GM21576 (cell line): ENCODE measurements at regions not wholly inside any gene's neighbourhood (a gene's known extent, or its start where the extent isn't known, plus 50 kb on each side); places are given as distances from the start of the nearest gene placed in this dataset.

Experiments used
- ATAC-seq: cut with Tn5 transposase; IDR thresholded peaks from one replicate; pipeline ENCODE4 v1.9.1; 2021; ENCODE audit warnings: mild to moderate bottlenecking, moderate library complexity; ENCODE audit not compliant: unreplicated experiment

DNA sequence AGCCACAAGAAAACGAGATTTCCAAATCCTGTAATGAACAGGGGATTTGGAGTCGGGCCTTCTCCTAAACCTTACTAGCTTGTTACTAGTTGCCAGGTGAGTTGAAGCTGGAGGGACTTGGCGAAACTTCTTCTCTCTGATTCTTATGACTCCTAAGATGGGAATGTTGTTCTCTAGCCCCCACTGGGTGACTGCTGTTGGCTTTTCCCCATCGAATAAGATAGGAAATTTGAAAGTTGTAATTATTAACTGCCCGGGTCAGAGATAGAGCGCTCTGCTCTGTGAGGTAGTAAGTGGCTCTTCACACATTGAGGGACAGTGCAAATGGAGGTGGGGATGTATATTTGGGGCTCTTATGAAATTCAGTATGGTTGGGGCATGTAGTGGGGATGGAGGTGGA lies 111.2 kb upstream of the MBNL2 start:
- ATAC-seq: no peak

DNA sequence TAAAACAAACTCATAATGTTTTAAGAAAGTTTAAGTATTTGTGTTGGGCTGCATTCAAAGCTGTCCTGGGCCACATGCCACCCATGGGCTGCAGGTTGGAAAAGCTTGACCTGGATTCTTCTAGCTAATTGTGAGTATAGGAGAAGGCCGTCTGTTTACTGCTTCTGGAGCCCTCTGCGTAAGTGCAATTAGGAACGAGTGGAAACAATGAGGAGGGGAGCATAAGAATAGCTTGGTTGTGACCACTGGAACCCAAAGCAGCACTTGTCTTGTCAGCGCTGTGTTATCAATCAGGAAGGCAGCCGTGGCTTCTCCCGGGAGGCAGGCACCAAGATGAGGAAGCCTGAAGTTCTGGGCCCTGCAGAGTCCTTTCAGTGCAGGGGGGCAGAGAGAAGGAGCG lies 110.4 kb upstream of the MBNL2 start:
- ATAC-seq: no peak

DNA sequence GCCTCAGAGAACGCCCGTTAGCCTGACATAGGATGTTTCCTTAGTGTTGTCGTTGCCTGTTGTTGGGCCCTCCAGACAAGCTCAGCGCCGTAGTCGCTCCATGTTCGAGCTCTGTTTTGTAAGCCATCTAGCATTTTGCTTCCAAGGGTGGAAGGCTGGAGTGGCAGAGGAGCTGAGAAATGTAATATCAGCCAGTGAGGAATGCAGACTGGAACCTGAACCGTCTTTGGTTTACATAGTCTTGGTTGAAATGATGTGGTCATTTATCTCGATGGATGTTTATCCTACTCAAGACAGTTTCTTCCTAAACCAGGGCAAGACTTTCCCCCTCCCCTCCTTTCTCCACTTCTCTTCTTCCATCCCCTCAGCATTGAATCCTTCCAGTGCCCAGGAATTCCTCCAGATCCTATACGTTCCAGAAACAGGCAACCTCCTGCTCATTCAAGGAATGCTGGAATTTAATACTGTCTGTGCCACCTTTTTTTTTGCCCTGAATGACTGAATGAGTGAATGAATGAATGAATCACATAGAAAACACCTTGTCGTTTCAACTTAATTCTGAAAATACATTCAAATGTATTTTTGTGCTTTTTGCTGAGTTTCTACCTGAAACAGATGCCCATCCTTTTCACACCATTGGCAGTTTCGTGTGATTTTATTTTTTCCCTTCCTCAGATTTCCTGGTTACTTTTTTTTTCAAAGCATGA lies 109.5 kb upstream of the MBNL2 start:
- ATAC-seq: no peak

DNA sequence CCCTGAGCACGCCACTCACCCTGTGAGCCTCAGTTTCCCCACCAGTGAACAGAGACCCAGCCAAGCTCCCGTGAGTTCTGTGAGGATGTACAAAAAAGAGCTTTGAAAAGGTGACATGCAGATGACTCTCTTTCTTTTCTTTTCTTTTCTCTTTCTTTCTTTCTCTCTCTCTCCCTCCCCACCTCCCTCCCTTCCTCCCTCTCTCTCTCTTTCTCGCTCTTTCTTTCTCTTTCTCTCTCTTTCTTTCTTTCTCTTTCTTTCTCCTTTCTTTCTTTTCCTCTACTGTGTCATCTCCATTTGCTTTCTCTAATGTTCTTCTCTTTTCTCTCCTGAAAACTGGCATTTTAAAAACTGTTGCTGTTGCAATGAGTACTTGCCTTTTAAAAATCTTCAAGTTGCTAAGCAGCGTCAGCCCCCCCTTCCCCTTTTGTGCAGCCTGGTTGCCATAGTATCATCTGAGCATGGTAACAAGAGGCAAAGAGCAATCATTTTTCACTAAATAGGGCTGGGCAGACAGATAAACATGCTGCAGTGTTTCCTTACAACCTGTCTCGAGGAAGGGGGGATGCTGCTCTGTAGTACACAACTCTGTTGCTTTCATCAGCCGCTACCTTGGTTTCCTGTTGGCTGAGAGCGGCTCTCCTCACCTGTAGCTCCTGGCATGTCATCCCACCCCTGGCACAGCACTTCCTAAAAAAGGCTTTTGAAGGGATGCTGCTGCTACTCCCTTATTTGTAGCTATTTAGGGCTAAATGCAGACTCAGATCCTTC lies 108.7 kb upstream of the MBNL2 start:
- ATAC-seq: no peak

DNA sequence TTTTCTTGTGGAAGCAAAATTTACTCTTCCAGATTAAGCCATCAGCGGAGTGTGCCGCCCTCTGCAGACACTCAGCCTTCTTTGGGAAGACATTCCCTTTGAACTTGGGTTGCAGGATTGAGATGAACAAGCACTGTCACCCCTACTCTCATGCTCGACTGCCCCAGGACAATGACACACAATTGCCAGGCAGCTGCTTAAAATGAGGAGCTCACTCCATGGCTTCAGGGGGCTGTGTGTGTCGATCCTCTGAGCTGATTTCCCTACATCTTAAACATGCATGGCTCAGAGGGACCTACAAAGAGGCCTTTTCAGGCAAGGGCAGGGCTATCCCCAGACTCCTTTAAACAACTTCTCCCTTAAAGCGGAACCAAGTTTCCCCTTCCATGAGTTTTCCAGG lies 107.5 kb upstream of the MBNL2 start:
- ATAC-seq: no peak

DNA sequence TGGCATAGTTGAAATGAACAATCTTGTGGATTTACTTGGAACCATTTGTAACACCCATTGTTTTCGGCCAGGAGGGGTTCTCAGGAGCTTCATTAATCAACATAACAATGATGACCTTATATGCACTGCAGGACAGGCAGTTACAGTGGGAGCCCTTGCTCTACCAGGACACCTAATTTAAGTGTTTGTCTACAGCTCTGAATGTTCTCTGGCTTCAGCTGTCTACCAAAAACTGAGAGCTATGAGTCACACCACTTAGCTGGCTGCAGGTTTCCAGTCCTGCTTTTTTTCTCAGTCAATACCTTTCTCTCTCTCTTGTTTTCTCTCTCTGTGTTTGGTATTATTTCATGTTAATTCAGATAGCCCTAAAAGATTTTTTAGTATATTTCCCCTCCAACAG lies 105.4 kb upstream of the MBNL2 start:
- peak; percentile 78 for ATAC-seq

DNA sequence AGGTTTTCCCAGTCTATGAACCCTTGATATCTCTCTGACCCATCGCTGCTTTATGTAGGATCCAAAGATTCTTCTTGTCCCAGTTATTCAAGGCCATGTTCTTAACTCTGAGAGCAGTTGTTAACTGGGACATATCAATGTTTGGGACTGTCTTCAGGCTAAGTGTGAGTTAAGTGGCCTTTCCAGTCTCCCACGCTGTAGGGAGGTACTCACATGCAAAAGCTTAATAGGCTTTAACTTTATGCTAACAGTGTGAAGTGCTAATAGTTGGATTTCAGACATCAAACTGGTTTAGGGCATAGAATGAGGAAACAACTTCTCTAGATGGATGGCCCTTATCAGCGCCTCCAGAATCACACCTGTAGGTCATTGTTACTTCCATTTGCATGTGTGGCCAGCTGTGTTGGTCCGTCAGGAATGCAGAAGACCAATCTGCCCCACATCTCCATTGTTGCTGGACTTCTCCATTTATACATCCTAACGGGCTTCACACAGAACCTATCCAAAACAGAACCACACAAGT lies 104.7 kb upstream of the MBNL2 start:
- no peak for ATAC-seq

- no peak for ATAC-seq
Observed at GRCh38 chr13:97119943-97120342, 102.2 kb upstream of the MBNL2 start.

DNA sequence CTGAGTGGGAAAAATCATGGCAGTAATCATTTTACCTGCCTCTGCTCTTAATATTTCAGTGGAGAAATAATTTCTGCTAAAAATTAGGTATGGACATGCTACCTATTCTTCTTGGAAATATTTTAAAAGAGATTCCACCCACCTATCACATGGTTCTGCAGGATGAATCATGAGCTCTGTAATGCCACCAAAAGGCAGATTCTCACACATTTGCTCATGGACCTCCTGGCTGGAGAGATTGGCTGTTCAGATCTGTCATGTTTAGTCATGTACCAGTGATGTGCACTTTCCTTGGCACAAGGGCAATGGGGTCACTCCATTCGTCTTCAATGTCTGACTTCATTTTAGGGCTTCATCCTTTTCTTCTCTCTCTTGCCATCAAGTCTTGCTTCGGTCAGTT lies 101.8 kb upstream of the MBNL2 start:
- no peak for ATAC-seq

DNA sequence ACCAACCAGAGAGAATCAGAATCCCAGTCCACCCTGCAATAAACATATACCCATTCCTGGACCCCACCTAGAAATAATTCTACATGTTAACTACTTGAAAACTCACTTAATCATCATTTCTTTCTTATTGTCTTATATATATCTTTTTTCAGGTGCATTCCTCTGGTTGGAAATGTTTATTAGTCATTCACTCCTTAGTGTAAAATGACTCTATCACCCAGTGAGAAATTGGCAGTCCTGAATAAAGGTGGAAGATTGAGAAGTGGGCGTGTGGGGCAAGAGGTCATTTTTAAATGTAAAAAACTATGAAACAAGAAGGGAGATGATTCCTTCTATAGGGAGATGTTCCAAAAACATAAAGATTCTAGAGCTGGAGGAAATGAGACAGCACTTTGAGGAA lies 101.2 kb upstream of the MBNL2 start:
- ATAC-seq: no peak

DNA sequence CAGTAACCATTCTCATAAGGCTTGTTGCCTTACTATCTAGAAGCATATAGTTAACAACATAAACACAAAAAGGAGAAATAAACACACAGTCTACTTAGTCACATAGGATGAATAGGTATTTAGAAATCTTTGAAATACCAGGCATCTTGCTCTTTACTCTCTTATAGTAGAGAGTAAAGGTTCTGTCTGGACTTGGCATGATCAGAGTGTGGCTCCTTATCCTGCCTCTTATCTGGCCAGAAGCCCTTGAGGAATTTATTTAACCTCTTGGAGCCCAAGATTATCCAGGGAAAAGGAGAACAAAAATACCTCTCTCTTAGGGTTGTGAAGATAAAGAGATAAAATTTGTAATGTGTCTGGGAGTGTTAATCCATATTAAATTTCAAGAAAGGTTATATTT lies 100.2 kb upstream of the MBNL2 start:
- no peak for ATAC-seq

DNA sequence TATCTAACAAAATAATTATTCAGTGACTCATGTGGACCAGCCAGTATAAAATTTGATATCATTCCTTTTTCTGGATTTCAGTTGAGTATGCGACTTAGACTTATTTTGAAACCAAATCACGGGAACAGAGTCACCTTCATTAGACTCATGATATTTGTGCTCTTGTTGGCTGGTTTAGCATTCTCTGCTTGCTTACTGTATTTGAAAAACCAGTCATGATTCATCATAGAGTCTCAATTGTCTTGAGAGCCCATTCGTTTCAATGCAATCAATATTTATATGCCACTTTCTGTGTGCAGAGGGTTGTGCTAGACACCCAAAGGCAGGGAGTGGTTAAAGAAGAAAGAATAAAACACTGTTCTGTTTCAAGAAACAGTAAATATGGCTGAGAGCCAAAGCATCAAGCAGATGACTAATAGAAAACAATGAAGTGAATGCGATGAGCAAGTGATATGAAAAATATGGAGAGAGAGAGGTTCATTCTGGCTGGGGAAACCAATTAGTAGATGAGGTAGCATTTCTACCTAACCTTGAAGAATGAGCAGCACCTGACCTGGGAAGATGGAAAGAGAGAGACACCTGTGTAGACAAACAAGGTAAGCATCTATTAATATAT lies 99.6 kb upstream of the MBNL2 start:
- ATAC-seq: no peak

- ATAC-seq: no peak
Observed at GRCh38 chr13:97124206-97124605, 97.9 kb upstream of the MBNL2 start.

- ATAC-seq: peak; percentile 43
Observed at GRCh38 chr13:97124915-97125809, 97.0 kb upstream of the MBNL2 start.

- peak; percentile 88 for ATAC-seq
Observed at GRCh38 chr13:97125810-97126738, 96.1 kb upstream of the MBNL2 start.

DNA sequence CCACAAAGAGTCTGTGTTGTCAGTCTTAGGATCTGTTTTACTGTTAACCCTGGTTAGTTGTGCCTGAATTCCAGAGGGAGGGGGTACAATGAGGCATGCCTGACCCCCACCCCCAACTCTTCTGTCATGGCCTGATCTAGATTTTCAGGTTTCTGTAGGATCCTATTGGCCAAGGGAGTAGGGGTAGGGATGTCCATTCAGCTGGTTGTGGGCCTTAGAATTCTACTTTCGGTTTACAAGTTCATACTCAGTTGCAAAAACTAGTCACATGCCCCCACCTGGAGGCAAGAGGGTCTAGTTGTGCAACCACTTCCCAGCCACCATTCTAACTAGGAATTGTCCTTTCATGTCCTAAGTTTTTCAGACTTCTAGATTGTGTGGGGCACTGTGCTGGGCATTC lies 94.3 kb upstream of the MBNL2 start:
- no peak for ATAC-seq

GRCh38 chr13:97130190-97130589 lies 91.9 kb upstream of the MBNL2 start:
- no peak for ATAC-seq

- no peak for ATAC-seq
Observed at GRCh38 chr13:97131447-97131846, 90.7 kb upstream of the MBNL2 start.

- ATAC-seq: no peak
Observed at GRCh38 chr13:97133554-97133953, 88.6 kb upstream of the MBNL2 start.

- ATAC-seq: no peak
Observed at GRCh38 chr13:97133955-97134354, 88.2 kb upstream of the MBNL2 start.
